ENCODE measurements at regions not wholly inside any gene's neighbourhood (a gene's known extent, or its start where the extent isn't known, plus 50 kb on each side); places are given as distances from the start of the nearest gene placed in this dataset.
"Not testable (repeated sequence)": the region's sequence is repeated elsewhere in the genome, so short reads cannot be mapped to it uniquely, and the experiment has no call there.

DNA sequence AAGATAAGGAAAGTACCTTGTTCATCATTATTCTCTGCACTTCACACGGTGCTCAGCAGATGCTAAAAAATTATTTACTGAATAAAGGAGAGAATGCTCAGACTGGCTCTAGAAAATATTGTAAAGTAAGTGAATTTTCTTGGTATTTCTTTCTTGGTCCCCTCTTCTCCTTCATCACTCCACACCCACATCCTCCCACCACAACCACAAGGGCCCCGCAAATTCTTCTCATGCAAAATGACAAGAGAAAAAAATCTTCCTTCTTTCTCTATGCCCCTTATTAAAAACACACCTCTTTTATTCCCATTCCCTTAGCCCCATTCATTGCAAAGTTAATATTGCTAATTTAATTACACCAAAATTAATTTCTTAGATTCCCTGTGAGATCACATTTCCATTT is 74.2 kb upstream of the NEDD4L start:
- no peak overlapping the region for H3K27ac Mint-ChIP-seq
- no peak overlapping the region for H3K4me3 Mint-ChIP-seq
- peaks cover 12% of the 10 kb centered on the region for H3K27me3 Mint-ChIP-seq
- H3K9me3 Mint-ChIP-seq = no peaks in the 10 kb centered on the region
- no peaks in the 10 kb centered on the region for H3K36me3 Mint-ChIP-seq (ENCODE audit: low read depth)
- DNase-seq = no peak
- H3K4me1 Mint-ChIP-seq (ENCODE audit: low read depth) = peaks cover 4% of the 10 kb centered on the region

DNA sequence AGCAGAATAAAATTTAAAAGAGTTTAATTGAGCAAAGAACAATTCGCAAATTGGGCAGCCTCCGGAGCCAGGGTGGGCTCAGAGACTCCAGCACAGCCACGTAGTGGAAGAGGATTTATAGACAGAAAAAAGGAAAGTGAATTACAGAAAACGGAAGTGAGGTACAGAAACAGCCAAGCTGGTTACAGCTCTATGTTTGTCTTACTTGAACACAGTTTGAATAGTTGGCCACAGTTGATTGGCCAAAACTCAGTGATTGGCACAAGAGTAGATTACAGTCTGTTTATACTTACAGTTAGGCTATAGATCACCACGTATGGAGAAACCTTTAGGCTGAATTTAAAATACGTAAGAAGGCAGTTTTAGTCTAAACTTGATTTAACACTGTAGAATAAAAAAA is 78.8 kb upstream of the NEDD4L start:
- Mint-ChIP-seq H3K4me3 (no peak overlapping the region), H3K27me3 (peaks cover 6% of the 10 kb centered on the region), H3K36me3 (ENCODE audit: low read depth) (no peaks in the 10 kb centered on the region), H3K4me1 (ENCODE audit: low read depth) (peaks cover 4% of the 10 kb centered on the region), H3K9me3 (no peaks in the 10 kb centered on the region), H3K27ac (no peak overlapping the region)
- no peak for DNase-seq

DNA sequence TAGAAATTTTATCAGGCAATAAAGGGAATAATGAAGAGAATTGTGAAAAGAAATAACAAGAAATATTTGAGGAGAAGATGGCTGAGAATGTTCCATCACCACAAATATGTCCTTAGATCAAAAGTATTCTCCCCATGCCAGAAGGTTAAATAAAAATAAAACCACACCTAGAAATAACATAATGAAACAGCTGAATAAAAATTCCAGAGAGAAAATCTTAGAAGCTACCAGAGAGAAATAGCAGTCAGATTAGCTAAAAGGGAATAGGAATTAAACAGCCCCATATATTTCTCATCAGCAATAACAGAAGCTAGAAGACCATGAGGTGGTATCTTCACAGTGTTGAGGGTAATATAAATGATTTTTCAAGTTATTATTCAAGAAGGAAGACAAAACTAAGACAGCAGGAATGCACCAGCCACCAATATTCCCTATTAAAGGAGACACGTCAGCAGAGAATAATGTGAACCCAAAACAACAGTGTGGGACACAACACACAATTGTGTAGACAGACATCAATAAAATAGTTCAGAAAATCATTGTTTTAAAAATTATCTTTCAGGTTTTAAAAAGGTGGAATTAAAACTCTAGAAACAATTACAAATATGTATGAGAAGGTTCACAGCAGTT is 82.0 kb upstream of the NEDD4L start:
- Mint-ChIP-seq H3K4me3 (no peak overlapping the region), H3K4me1 (ENCODE audit: low read depth) (no peaks in the 10 kb centered on the region), H3K27ac (no peak overlapping the region), H3K27me3 (peaks cover 13% of the 10 kb centered on the region), H3K36me3 (ENCODE audit: low read depth) (no peaks in the 10 kb centered on the region), H3K9me3 (no peaks in the 10 kb centered on the region)
- DNase-seq = no peak

DNA sequence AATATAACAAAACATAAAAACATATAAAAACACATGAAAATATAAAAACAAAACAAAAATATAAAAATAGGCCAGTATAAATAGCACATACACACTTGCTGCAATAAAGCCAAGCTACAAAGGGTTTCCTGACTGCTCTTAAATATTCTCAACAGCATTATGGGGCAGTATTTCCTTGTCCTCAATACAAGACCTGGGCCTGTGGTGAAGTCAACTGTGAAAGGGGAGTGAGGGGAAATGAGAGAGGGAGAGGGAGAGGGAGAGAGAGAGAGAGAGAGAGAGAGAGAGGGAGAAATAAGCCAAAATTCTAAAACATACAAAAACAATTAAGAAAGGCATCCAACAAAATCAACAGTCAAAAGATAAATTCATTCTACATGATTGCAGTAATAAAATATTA is 82.6 kb upstream of the NEDD4L start:
- no peaks in the 10 kb centered on the region for H3K36me3 Mint-ChIP-seq (ENCODE audit: low read depth)
- peaks cover 13% of the 10 kb centered on the region for H3K27me3 Mint-ChIP-seq
- H3K9me3 Mint-ChIP-seq = no peaks in the 10 kb centered on the region
- DNase-seq = no peak
- no peaks in the 10 kb centered on the region for H3K4me1 Mint-ChIP-seq (ENCODE audit: low read depth)
- no peak overlapping the region for H3K27ac Mint-ChIP-seq
- no peak overlapping the region for H3K4me3 Mint-ChIP-seq

DNA sequence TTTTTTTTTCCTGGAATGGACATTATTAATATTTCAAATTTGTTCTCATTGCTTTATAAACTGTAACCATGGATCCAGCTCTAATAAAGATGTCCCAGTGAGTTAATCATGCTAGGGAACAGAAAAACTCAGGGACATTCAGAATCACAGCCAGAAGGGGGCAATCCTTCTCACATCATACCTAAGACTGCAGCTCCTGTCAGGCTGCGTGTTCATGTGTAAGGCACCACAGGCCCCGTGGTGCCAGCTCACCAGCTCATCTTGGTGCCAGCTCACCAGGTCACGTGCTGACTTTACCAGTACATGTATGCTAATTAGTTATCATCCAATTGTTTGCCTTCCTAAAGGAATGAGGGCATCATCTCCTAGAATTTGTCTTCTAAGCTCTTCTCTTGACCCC is 84.7 kb upstream of the NEDD4L start:
- H3K27me3 Mint-ChIP-seq = peaks cover 13% of the 10 kb centered on the region
- H3K4me1 Mint-ChIP-seq (ENCODE audit: low read depth) = no peaks in the 10 kb centered on the region
- DNase-seq = no peak
- no peaks in the 10 kb centered on the region for H3K9me3 Mint-ChIP-seq
- no peak overlapping the region for H3K27ac Mint-ChIP-seq
- H3K36me3 Mint-ChIP-seq (ENCODE audit: low read depth) = no peaks in the 10 kb centered on the region
- no peak overlapping the region for H3K4me3 Mint-ChIP-seq

DNA sequence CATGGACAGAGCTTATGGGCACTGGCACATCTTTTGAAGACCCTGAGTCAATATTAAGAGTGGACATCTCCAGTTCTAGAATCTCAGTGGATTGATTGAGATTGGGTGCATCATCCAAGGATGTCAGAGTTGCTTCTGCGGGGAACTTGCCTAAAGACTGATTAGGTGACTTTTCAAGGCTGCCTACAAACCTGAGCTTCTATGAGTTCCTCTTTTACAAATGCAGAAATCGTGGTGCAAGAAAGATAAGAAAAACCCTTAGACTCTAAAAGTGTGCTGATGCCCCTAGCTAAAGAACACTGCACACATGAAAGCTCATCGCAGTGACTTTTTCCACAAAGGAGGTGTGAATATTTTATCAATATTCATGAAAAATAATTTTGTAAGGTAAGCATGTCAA is 86.8 kb upstream of the NEDD4L start:
- H3K27me3 Mint-ChIP-seq = peaks cover 13% of the 10 kb centered on the region
- H3K9me3 Mint-ChIP-seq = no peaks in the 10 kb centered on the region
- H3K4me1 Mint-ChIP-seq (ENCODE audit: low read depth) = no peaks in the 10 kb centered on the region
- H3K4me3 Mint-ChIP-seq = no peak overlapping the region
- DNase-seq = no peak
- H3K36me3 Mint-ChIP-seq (ENCODE audit: low read depth) = no peaks in the 10 kb centered on the region
- H3K27ac Mint-ChIP-seq = no peak overlapping the region

DNA sequence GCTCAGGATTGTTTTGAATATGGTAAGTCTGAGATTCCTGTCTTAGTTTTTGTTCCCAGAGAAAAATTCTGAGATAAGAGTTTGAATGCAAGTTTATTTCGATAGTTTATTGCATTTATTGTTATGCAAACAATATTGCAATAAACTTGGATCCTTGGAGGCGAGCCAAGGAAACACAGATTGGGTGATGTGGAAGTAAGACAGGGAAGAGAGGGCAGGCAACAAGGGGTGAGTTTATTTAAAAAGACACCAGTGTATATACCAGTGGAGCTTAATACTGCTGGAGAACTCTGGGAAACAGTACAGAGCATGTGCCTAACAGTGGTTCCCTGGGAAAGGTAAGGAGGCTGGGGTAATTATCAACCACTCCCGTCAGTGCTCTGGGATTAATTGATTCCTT is 87.5 kb upstream of the NEDD4L start:
- DNase-seq = no peak
- no peaks in the 10 kb centered on the region for H3K9me3 Mint-ChIP-seq
- no peak overlapping the region for H3K4me3 Mint-ChIP-seq
- H3K27me3 Mint-ChIP-seq = peaks cover 13% of the 10 kb centered on the region
- H3K36me3 Mint-ChIP-seq (ENCODE audit: low read depth) = no peaks in the 10 kb centered on the region
- H3K4me1 Mint-ChIP-seq (ENCODE audit: low read depth) = no peaks in the 10 kb centered on the region
- H3K27ac Mint-ChIP-seq = no peak overlapping the region

DNA sequence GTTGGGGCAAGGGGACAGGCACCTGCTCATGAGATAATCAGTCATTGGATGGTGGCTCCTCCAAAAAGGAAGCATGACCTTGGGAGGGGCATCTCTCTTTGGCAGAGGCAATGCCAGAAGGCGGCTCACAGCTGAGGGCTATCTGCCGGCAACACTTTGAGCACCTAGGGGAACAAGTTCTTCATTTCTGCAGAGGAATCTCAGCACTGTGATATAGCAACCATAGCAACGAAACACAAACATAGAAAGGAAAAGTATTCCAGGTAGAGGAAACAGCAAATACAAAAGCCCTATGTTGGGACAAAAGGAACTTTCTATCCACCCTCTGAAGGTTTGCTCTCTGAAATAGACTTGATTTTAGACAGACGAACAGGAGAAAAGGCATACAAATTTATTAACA is 89.1 kb upstream of the NEDD4L start:
- no peaks in the 10 kb centered on the region for H3K36me3 Mint-ChIP-seq (ENCODE audit: low read depth)
- peaks cover 4% of the 10 kb centered on the region for H3K27me3 Mint-ChIP-seq
- H3K4me1 Mint-ChIP-seq (ENCODE audit: low read depth) = no peaks in the 10 kb centered on the region

DNA sequence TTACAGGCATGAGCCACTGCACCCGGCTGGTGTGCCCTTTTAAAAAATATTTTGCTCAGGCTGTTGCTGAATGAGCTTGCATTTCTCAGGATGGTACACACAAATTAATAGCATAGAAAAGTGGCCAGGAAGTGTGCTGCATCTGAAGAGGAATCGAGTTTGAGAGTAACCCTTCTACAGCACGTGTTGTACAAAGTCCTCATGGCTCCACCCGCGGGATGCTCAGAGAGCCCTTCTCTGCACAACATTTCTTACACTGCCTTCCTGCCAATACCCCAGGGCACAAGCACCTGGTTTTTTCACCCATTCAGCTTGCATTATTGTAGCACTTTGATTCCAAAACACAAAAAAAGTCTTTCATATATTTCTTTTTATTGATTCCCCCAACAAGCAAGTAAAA is 90.1 kb upstream of the NEDD4L start:
- Mint-ChIP-seq H3K36me3 (ENCODE audit: low read depth) (no peaks in the 10 kb centered on the region), H3K9me3 (no peaks in the 10 kb centered on the region), H3K4me1 (ENCODE audit: low read depth) (no peaks in the 10 kb centered on the region), H3K27me3 (no peaks in the 10 kb centered on the region), H3K27ac (no peak overlapping the region), H3K4me3 (no peak overlapping the region)
- no peak for DNase-seq

More for the DNA sequence above, 89.1 kb upstream of the NEDD4L start:
- DNase-seq = no peak
- Mint-ChIP-seq H3K4me3 (no peak overlapping the region), H3K27ac (no peak overlapping the region), H3K9me3 (no peaks in the 10 kb centered on the region)

DNA sequence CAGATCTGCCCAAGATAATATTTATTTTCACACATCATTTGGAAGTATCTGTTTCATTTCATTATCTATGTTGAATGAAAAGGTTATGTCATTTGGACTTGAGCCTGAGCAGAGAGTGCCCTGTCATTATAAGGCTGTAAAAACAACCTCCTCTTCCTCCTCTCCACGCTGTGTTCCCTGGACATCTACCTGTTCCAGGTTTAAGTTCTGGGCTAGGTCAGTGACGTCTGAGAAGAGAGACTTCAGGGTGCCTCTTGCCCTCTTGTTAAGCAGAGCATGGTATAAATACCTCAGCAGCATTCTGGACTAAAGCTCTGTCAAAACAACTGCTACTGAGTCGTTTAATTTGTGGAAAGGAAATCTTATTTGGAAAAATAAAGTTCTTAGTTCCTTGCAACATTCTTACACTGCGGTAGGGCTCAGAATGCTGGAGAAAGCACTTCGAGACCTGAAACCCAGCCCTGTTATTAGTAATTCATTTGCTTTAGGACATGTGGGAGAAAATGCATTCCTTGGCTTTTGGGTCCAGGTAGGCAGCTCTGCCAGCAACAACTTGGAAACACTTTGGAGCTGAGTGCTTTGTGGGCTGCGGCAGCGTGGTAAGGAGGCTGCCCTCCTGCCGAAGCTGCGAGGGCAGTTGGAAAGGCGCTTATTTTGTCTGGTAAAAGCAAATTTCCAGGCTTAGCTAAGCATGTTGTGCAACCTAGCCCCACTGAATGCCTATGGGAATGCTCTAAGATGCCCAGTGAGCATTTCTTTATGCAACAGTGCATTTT is 91.8 kb upstream of the NEDD4L start:
- H3K27me3 Mint-ChIP-seq = no peaks in the 10 kb centered on the region
- H3K36me3 Mint-ChIP-seq (ENCODE audit: low read depth) = no peaks in the 10 kb centered on the region
- no peak overlapping the region for H3K4me3 Mint-ChIP-seq
- H3K9me3 Mint-ChIP-seq = no peaks in the 10 kb centered on the region
- no peak overlapping the region for H3K27ac Mint-ChIP-seq
- no peak for DNase-seq
- no peaks in the 10 kb centered on the region for H3K4me1 Mint-ChIP-seq (ENCODE audit: low read depth)

DNA sequence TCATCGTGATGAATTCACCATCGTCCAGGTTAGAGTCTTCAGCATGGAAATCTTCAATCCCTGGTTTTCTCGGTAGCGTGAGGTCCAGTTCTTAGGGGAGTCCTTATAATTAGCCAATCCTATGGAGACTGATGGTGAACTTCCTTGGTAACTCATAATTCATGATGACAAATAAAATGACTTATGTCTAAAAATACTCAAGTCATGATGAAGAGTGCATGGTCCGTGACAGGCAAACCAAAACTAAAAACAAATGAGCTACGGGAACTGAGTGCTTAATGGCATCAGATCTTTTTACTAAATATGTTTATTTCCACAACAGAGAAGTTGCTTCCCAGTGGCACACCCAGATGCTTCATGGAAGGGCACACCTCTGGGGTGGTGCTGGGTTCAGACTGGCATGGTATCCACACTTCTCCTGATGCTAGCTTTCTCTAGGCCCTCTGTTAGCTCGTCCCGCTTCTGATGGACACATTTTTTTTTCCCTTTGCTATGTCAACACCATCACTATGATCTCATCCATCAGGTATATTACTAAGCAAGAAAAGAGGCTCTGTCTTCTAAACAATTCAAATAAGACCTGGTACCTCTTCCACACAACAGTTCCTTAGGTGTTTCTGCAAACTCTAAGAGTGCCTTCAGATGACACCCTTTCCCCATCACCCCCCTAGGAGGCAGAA is 92.8 kb upstream of the NEDD4L start:
- Mint-ChIP-seq H3K4me3 (no peak overlapping the region), H3K27me3 (no peaks in the 10 kb centered on the region), H3K4me1 (ENCODE audit: low read depth) (no peaks in the 10 kb centered on the region), H3K36me3 (ENCODE audit: low read depth) (no peaks in the 10 kb centered on the region), H3K9me3 (no peaks in the 10 kb centered on the region), H3K27ac (no peak overlapping the region)
- no peak for DNase-seq

DNA sequence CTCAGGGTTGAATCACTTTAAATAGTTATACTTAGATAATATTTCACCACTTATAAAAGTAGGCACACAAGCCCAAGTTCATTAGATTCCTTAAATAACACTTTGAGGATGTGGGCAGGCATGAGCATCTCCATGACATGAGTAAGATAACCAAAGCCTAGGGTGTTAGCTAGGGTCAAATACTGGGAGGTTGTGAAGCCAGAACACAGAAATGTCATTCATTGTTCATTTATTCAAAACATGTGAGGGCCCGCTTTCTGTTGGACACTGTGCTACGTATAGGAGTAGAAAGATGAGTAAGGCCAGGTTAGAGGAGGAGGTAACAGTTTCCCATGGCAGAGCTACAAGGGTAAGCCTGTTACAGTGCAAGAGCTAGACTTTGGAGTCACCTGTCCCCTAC is 93.5 kb upstream of the NEDD4L start:
- Mint-ChIP-seq H3K4me1 (ENCODE audit: low read depth) (no peaks in the 10 kb centered on the region), H3K27me3 (no peaks in the 10 kb centered on the region), H3K27ac (no peak overlapping the region), H3K36me3 (ENCODE audit: low read depth) (no peaks in the 10 kb centered on the region), H3K9me3 (no peaks in the 10 kb centered on the region), H3K4me3 (no peak overlapping the region)
- no peak for DNase-seq

DNA sequence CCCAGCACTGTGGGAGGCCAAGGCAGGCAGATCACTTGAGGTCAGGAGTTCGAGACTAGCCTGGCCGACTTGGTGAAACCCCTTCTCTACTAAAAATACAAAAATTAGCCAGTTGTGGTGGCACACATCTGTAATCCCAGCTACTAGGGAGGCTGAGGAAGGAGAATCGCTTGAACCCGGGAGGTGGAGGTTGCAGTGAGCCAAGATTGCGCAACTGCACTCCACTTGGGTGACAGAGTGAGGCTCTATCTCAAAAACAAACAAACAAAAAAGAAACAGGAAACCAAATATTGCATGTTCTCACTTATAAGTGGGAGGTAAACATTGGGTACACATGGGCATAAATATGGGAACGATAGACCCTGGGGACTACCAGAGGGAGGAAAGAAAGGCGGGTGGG is 94.7 kb upstream of the NEDD4L start:
- H3K4me3 Mint-ChIP-seq; DNase-seq; H3K9me3 Mint-ChIP-seq; H3K27ac Mint-ChIP-seq; H3K4me1 Mint-ChIP-seq (ENCODE audit: low read depth); H3K27me3 Mint-ChIP-seq; H3K36me3 Mint-ChIP-seq (ENCODE audit: low read depth): not testable (repeated sequence)

DNA sequence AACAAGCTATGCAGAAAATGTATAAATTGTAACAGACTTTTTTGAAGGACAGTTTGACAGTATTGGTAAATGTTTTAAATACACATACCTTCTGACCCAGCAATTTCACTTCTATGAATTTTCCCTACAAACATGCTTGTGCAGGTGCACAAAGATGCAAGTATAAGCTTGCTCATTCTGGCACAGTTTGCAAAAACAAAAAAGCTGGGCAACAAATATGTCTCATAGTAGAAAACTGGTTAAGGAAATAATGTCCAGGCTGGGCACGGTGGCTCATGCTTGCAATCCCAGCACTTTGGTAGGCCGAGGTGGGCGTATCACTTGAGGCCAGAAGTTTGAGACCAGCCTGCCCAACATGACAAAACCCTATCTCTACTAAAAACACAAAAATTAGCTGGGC is 96.9 kb upstream of the NEDD4L start:
- DNase-seq = no peak
- Mint-ChIP-seq H3K27ac (no peak overlapping the region), H3K27me3 (peaks cover 14% of the 10 kb centered on the region), H3K4me1 (ENCODE audit: low read depth) (no peaks in the 10 kb centered on the region), H3K36me3 (ENCODE audit: low read depth) (no peaks in the 10 kb centered on the region), H3K4me3 (no peak overlapping the region), H3K9me3 (no peaks in the 10 kb centered on the region)

DNA sequence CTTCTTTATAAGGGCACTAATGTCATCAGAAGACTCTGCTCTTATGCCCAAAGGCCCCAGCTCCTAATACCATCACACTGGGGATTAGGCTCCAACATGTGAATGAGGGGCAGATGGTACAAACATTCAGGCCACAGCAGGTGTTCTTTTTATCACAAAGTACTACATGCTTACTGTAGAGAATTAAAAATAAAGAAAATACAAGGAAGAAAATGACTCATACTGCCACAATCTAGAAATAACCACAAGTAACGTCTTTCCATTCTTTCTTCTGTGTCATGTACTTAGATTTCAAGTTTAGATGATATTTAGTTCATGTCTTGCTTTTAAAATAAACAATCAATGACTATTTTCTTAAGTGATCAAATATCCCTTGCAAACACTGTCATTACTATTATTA is 100.3 kb upstream of the NEDD4L start:
- Mint-ChIP-seq H3K27ac (no peak overlapping the region), H3K36me3 (ENCODE audit: low read depth) (no peaks in the 10 kb centered on the region), H3K9me3 (no peaks in the 10 kb centered on the region), H3K4me3 (no peak overlapping the region), H3K4me1 (ENCODE audit: low read depth) (no peaks in the 10 kb centered on the region), H3K27me3 (peaks cover 31% of the 10 kb centered on the region)
- DNase-seq = no peak
